OCI-LY1 (cell line): ENCODE measurements at regions not wholly inside any gene's neighbourhood (a gene's known extent, or its start where the extent isn't known, plus 50 kb on each side); places are given as distances from the start of the nearest gene placed in this dataset.
A peak's percentile ranks its signal among the peaks of the same experiment; 100 is the strongest.

Source experiments
- H2AFZ ChIP-seq: fragments of 200-600 bp; sonication (generic), shearing (Covaris generic); 2 replicates; pipeline ENCODE4 v1.6.0; 2014; ENCODE audit warnings: antibody characterized with exemption, mild to moderate bottlenecking, low read length
- H3F3A ChIP-seq: fragments of 200-600 bp; sonication (generic), shearing (Covaris generic); 2 replicates; pipeline ENCODE4 v1.6.0; 2014; ENCODE audit warnings: mild to moderate bottlenecking, antibody characterized with exemption, low read length, moderate library complexity; ENCODE audit not compliant: insufficient read depth
- H3K27ac ChIP-seq: fragments of 200-600 bp; sonication (generic); 2 replicates; pipeline ENCODE4 v1.5.1; 2014; ENCODE audit warnings: low read length, mixed run types, mild to moderate bottlenecking, low read depth; ENCODE audit not compliant: poor library complexity, severe bottlenecking
- H3K27me3 ChIP-seq: fragments of 200-600 bp; sonication (generic); 2 replicates; pipeline ENCODE4 v1.6.0; 2014; ENCODE audit warnings: antibody characterized with exemption, mild to moderate bottlenecking, low read length, moderate library complexity; ENCODE audit not compliant: insufficient read depth
- H3K36me3 ChIP-seq: fragments of 200-600 bp; sonication (generic); 2 replicates; pipeline ENCODE4 v1.6.1; 2014; ENCODE audit warnings: mild to moderate bottlenecking, antibody characterized with exemption, low read length, moderate library complexity, mixed read lengths; ENCODE audit not compliant: insufficient read depth
- H3K4me1 ChIP-seq: fragments of 200-600 bp; sonication (generic); 2 replicates; pipeline ENCODE4 v1.5.1; 2014; ENCODE audit warnings: mild to moderate bottlenecking, low read length, moderate library complexity; ENCODE audit not compliant: insufficient read depth, severe bottlenecking
- H3K4me2 ChIP-seq: fragments of 200-600 bp; sonication (generic), shearing (Covaris generic); 2 replicates; pipeline ENCODE4 v1.6.1; 2014; ENCODE audit warnings: low read length
- H3K4me3 ChIP-seq: fragments of 200-600 bp; sonication (generic); 2 replicates; pipeline ENCODE4 v1.5.1; 2014; ENCODE audit warnings: low read length, low read depth, mild to moderate bottlenecking, mixed read lengths; ENCODE audit not compliant: poor library complexity, severe bottlenecking
- H3K79me2 ChIP-seq: fragments of 200-600 bp; shearing (Covaris generic); 2 replicates; pipeline ENCODE4 v1.6.1; 2016; ENCODE audit warnings: mixed run types, low read length, mixed read lengths; ENCODE audit not compliant: insufficient read depth
- H3K9ac ChIP-seq: fragments of 200-600 bp; sonication (generic), shearing (Covaris generic); 2 replicates; pipeline ENCODE4 v1.6.1; 2014; ENCODE audit warnings: mild to moderate bottlenecking, low read length, mixed read lengths
- H3K9me2 ChIP-seq: fragments of 200-600 bp; sonication (generic), shearing (Covaris generic); 2 replicates; pipeline ENCODE4 v1.6.1; 2014; ENCODE audit warnings: low read depth, mild to moderate bottlenecking, low read length, mixed read lengths
- H3K9me3 ChIP-seq: fragments of 200-600 bp; shearing (Covaris generic); 2 replicates; pipeline ENCODE4 v1.6.1; 2014; ENCODE audit warnings: low read length, mixed read lengths
- H4K20me1 ChIP-seq: fragments of 200-600 bp; sonication (generic), shearing (Covaris generic); 2 replicates; pipeline ENCODE4 v1.6.0; 2016; ENCODE audit warnings: mild to moderate bottlenecking, low read length; ENCODE audit not compliant: insufficient read depth
- EZH2 ChIP-seq: fragments of 200-600 bp; sonication (generic), shearing (Covaris generic); IDR thresholded peaks from 2 replicates; pipeline ENCODE4 v1.8.0; 2017; ENCODE audit warnings: borderline replicate concordance, mixed run types, mild to moderate bottlenecking, antibody characterized with exemption, low read length, moderate library complexity, mixed read lengths
- TF ChIP-seq, protein P1 (sequence below): fragments of 200-600 bp; sonication (generic), shearing (Covaris generic); IDR thresholded peaks from 2 replicates; pipeline ENCODE4 v1.5.1; 2017; ENCODE audit warnings: mild to moderate bottlenecking, antibody characterized with exemption, low read length, moderate library complexity, mixed read lengths

DNA sequence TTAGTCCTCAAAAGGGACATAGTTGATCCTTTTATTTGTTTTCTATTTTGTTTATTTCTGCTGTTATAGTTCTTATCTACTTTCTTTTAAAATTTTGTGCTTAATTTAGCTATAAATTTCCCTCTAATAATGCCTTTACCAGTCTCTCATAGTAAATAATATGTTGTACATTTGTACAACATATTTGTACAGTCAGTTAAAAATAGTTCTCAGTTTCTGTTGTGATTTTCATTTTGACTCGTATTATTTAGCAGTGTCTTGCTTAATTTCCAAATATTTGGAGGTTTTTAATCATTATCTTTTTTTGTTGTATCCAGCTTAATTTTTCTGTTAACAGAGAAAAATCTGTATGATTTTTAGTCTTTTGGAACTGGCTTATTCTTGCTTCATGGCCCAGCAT, 443.6 kb upstream of the TRIB2 start:
- no peak for TF ChIP-seq EZH2
- TF ChIP-seq, protein P1, sequence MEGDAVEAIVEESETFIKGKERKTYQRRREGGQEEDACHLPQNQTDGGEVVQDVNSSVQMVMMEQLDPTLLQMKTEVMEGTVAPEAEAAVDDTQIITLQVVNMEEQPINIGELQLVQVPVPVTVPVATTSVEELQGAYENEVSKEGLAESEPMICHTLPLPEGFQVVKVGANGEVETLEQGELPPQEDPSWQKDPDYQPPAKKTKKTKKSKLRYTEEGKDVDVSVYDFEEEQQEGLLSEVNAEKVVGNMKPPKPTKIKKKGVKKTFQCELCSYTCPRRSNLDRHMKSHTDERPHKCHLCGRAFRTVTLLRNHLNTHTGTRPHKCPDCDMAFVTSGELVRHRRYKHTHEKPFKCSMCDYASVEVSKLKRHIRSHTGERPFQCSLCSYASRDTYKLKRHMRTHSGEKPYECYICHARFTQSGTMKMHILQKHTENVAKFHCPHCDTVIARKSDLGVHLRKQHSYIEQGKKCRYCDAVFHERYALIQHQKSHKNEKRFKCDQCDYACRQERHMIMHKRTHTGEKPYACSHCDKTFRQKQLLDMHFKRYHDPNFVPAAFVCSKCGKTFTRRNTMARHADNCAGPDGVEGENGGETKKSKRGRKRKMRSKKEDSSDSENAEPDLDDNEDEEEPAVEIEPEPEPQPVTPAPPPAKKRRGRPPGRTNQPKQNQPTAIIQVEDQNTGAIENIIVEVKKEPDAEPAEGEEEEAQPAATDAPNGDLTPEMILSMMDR = no peak
- H3K9me2 ChIP-seq = no peaks in the 10 kb centered on the region
- no peaks in the 10 kb centered on the region for H3K36me3 ChIP-seq
- H3K4me2 ChIP-seq = no peak overlapping the region
- no peaks in the 10 kb centered on the region for H3K9me3 ChIP-seq
- no peak overlapping the region for H3K9ac ChIP-seq
- no peaks in the 10 kb centered on the region for H3K79me2 ChIP-seq
- peaks cover 29% of the 10 kb centered on the region for H3K4me1 ChIP-seq
- H3K4me3 ChIP-seq = no peak overlapping the region
- H2AFZ ChIP-seq = no peak overlapping the region
- no peak overlapping the region for H3K27ac ChIP-seq
- H3K27me3 ChIP-seq = no peaks in the 10 kb centered on the region
- H4K20me1 ChIP-seq = no peaks in the 10 kb centered on the region
- H3F3A ChIP-seq = 0 out of 2 replicates have a peak, but pooled peaks cover 4% of the 10 kb centered on the region

DNA sequence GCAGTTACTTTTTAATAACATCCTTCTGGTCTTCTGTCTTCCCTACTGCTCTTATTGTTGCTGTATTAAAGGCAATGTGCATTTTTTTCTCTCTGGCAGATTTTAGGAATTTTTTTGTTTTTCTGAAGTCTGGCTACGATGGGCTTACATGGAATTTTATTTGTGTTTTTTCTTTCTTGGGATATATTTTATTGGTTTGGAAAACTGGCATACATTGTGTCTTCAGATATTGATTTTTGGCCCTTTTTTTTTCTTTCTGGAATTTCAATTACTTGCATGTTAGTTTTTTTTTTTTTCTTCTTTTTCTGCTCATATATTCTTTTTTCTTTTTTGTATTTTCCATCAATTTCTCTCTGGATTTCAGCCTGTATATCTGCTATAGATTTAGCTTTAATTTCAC, 442.1 kb upstream of the TRIB2 start:
- H3K79me2 ChIP-seq = no peaks in the 10 kb centered on the region
- H3K27me3 ChIP-seq = no peaks in the 10 kb centered on the region
- peaks cover 29% of the 10 kb centered on the region for H3K4me1 ChIP-seq
- no peak for TF ChIP-seq EZH2
- TF ChIP-seq, protein P1 = no peak
- H4K20me1 ChIP-seq = no peaks in the 10 kb centered on the region
- H3K27ac ChIP-seq = no peak overlapping the region
- no peaks in the 10 kb centered on the region for H3K36me3 ChIP-seq
- H3K4me2 ChIP-seq = no peak overlapping the region
- no peak overlapping the region for H3K4me3 ChIP-seq
- H3K9ac ChIP-seq = no peak overlapping the region
- H3K9me3 ChIP-seq = no peaks in the 10 kb centered on the region
- H3F3A ChIP-seq = 0 out of 2 replicates have a peak, but pooled peaks cover 4% of the 10 kb centered on the region
- no peaks in the 10 kb centered on the region for H3K9me2 ChIP-seq
- no peak overlapping the region for H2AFZ ChIP-seq

DNA sequence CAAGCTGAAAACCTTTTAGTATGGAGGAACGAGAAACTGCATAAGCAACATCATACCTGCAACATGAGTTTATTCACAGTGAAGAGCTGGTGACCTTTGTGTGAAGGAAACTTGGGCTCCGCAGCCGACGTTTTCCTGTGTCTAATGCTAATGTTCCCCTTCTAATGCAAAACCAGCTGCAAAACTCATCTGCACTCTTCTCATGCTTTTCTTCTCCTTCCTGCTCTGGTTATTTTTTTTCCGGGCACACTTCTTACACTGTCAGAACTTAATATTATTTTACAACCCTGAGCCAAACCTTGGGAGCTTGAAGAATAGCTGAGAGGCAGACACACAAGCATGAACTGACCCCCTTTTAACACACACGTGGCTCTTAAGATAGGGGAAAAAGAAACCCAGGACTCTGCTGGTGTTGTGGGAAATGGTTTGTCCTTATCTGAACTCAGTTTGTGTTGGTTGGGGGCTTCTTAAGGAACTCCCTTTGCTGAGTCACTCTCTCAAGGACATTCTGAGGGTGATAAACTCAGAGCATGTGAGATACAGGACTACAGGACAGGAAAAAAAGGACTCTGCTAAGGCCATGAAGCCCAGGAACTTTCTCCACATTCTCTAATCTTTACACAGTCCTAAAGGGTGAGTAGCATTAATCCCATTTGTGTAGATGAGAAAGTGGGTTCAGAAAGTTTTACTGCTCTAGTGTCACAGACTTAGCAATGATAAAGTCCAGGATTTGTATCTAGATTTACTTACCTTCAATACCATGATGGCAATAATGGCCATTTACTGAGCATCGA, 439.3 kb upstream of the TRIB2 start:
- H3K79me2 ChIP-seq = no peaks in the 10 kb centered on the region
- no peaks in the 10 kb centered on the region for H3K27me3 ChIP-seq
- no peak overlapping the region for H3K27ac ChIP-seq
- no peaks in the 10 kb centered on the region for H3K9me2 ChIP-seq
- no peaks in the 10 kb centered on the region for H3K36me3 ChIP-seq
- no peaks in the 10 kb centered on the region for H3F3A ChIP-seq
- no peaks in the 10 kb centered on the region for H3K9me3 ChIP-seq
- H4K20me1 ChIP-seq = no peaks in the 10 kb centered on the region
- no peak overlapping the region for H3K4me3 ChIP-seq
- H3K4me1 ChIP-seq = peaks cover 9% of the 10 kb centered on the region
- H3K4me2 ChIP-seq = no peak overlapping the region
- no peak overlapping the region for H3K9ac ChIP-seq
- 0 out of 2 replicates have a peak overlapping the region, but pooled peaks have one; percentile 44 for H2AFZ ChIP-seq
- TF ChIP-seq, protein P1 = no peak
- TF ChIP-seq EZH2 = no peak
